HCT116 (cell line): ENCODE measurements at regions not wholly inside any gene's neighbourhood (a gene's known extent, or its start where the extent isn't known, plus 50 kb on each side); places are given as distances from the start of the nearest gene placed in this dataset.

ENCODE experiments used
- ATAC-seq: fragments of 200-7000 bp; cut with Tn5 transposase; 2 replicates; pipeline ENCODE4 v1.9.1; 2020; ENCODE audit warnings: mild to moderate bottlenecking, moderate library complexity
- BruUV-seq: library from RNA; stranded (reverse); fragments of 400-500 nt; replicated peaks from 2 replicates; lab custom pipeline; 2021; lab: Mats Ljungman, UMichigan
- CTCF ChIA-PET: fragments of 300-600 bp; sonication (Branson Sonifier 250); formaldehyde crosslinking; loops from one replicate; lab custom pipeline; 2021; ENCODE audit warnings: antibody characterized with exemption; lab: Charles Lee
- POLR2A ChIA-PET: fragments of 300-600, 350-600 bp; sonication (Branson Sonifier 250); formaldehyde crosslinking; loops from one replicate; lab custom pipeline; 2021; ENCODE audit warnings: antibody characterized with exemption; lab: Charles Lee
- RAD21 ChIA-PET, 2 experiments: fragments of 300-600 bp; sonication (Branson Sonifier 250); formaldehyde crosslinking; loops; one replicate each; lab custom pipeline; 2023; ENCODE audit warnings: low total read pairs in 2 of 2; ENCODE audit not compliant: uncharacterized antibody in 2 of 2, unreplicated experiment in 2 of 2, low non-redundant PET in 1 of 2; lab: Charles Lee
- DNase-seq: peaks from one replicate; pipeline ENCODE4 v3.0.0-alpha.2; 2010; ENCODE audit warnings: low read depth, low spot score
- H2AFZ ChIP-seq: fragments of 200-600 bp; shearing (Covaris generic), sonication (generic); 2 replicates; pipeline ENCODE4 v1.6.1; 2017; ENCODE audit warnings: low read depth, mixed run types, mixed read lengths, antibody characterized with exemption, low read length; ENCODE audit not compliant: poor library complexity, severe bottlenecking
- H3K27ac ChIP-seq: 2 replicates; pipeline ENCODE4 v1.5.1; 2012; ENCODE audit warnings: low read depth, low read length
- H3K27me3 ChIP-seq: fragments of 200-600 bp; sonication (generic); 2 replicates; pipeline ENCODE4 v1.6.1; 2016; ENCODE audit warnings: mixed run types, low read length, mixed read lengths; ENCODE audit not compliant: insufficient read depth
- H3K36me3 ChIP-seq, 2 experiments: fragments of 200-500 bp in 1 of 2; fragments of 200-600 bp in 1 of 2; sonication (Bioruptor generic) in 1 of 2; sonication (generic) in 1 of 2; 2 replicates each; pipeline versions ENCODE4 v1.5.1 to v1.6.1; 2014 to 2016; ENCODE audit warnings: low read length in 2 of 2, inconsistent platforms in 1 of 2, mixed read lengths in 1 of 2, mixed run types in 1 of 2; ENCODE audit not compliant: insufficient read depth in 2 of 2, control insufficient read depth in 1 of 2
- H3K4me1 ChIP-seq, 2 experiments: fragments of 200-600 bp in 1 of 2; sonication (generic) in 1 of 2; 2 replicates each; pipeline versions ENCODE4 v1.5.1 to v1.6.1; 2012 to 2017; ENCODE audit warnings: low read length in 2 of 2, inconsistent platforms in 1 of 2, mild to moderate bottlenecking in 1 of 2, mixed read lengths in 1 of 2, mixed run types in 1 of 2, moderate library complexity in 1 of 2; ENCODE audit not compliant: insufficient read depth in 2 of 2, control insufficient read depth in 1 of 2
- H3K4me2 ChIP-seq: fragments of 200-600 bp; sonication (generic); 2 replicates; pipeline ENCODE4 v1.6.1; 2017; ENCODE audit warnings: mixed run types, low read length, mixed read lengths
- H3K4me3 ChIP-seq, 2 experiments: fragments of 200-600 bp in 1 of 2; sonication (generic) in 1 of 2; replicated peaks in 1 of 2; 2 replicates each; pipeline ENCODE4 v1.5.1; 2011 to 2016; ENCODE audit warnings: low read length in 2 of 2, control low read depth in 1 of 2, low read depth in 1 of 2, mild to moderate bottlenecking in 1 of 2, mixed read lengths in 1 of 2, mixed run types in 1 of 2
- H3K79me2 ChIP-seq: fragments of 200-600 bp; sonication (generic); 2 replicates; pipeline ENCODE4 v1.6.1; 2017; ENCODE audit warnings: mild to moderate bottlenecking, mixed run types, low read length, moderate library complexity, mixed read lengths; ENCODE audit not compliant: insufficient read depth
- H3K9ac ChIP-seq: fragments of 200-600 bp; sonication (generic); 2 replicates; pipeline ENCODE4 v1.6.1; 2016; ENCODE audit warnings: low read length, mixed read lengths
- H3K9me2 ChIP-seq: fragments of 200-600 bp; sonication (generic), shearing (Covaris generic); 2 replicates; pipeline ENCODE4 v1.6.1; 2017; ENCODE audit warnings: mixed run types, mild to moderate bottlenecking, moderate library complexity; ENCODE audit not compliant: insufficient read depth
- H3K9me3 ChIP-seq, 2 experiments: fragments of 200-500 bp in 1 of 2; fragments of 200-600 bp in 1 of 2; sonication (Bioruptor generic) in 1 of 2; sonication (generic) in 1 of 2; 2 replicates each; pipeline ENCODE4 v1.6.1; 2014 to 2017; ENCODE audit warnings: low read length in 2 of 2, mixed read lengths in 2 of 2, inconsistent platforms in 1 of 2, low read depth in 1 of 2, mild to moderate bottlenecking in 1 of 2, mixed run types in 1 of 2, moderate library complexity in 1 of 2; ENCODE audit not compliant: control insufficient read depth in 1 of 2, insufficient read depth in 1 of 2
- H4K20me1 ChIP-seq: fragments of 200-600 bp; sonication (generic), shearing (Covaris generic); 2 replicates; pipeline ENCODE4 v1.6.1; 2017; ENCODE audit warnings: mixed run types, mild to moderate bottlenecking, moderate library complexity; ENCODE audit not compliant: insufficient read depth
- CBX3 ChIP-seq: IDR thresholded peaks from 2 replicates; pipeline ENCODE4 v1.6.1; 2012; ENCODE audit warnings: low read depth
- CEBPB ChIP-seq: IDR thresholded peaks from 2 replicates; pipeline ENCODE4 v1.6.1; 2012; ENCODE audit warnings: low read depth
- ELF1 ChIP-seq: IDR thresholded peaks from 2 replicates; pipeline ENCODE4 v1.6.1; 2012; ENCODE audit warnings: low read depth, borderline replicate concordance
- EZH2 ChIP-seq: fragments of 200-600 bp; sonication (generic); IDR thresholded peaks from 2 replicates; pipeline ENCODE4 v1.6.1; 2017; ENCODE audit warnings: antibody characterized with exemption, mixed run types
- EZH2phosphoT487 ChIP-seq: fragments of 200-600 bp; IDR thresholded peaks from 2 replicates; pipeline ENCODE4 v1.6.1; 2018; ENCODE audit warnings: antibody characterized with exemption, borderline replicate concordance
- FOSL1 ChIP-seq: IDR thresholded peaks from 2 replicates; pipeline ENCODE4 v1.6.1; 2012; ENCODE audit warnings: low read depth
- JUND ChIP-seq: IDR thresholded peaks from 2 replicates; pipeline ENCODE4 v1.6.1; 2012
- POLR2A ChIP-seq: IDR thresholded peaks from 2 replicates; pipeline ENCODE4 v1.7.0; 2011; ENCODE audit warnings: borderline replicate concordance; ENCODE audit not compliant: insufficient read depth, insufficient read length; ENCODE audit errors: extremely low read depth
- POLR2AphosphoS5 ChIP-seq: IDR thresholded peaks from 2 replicates; pipeline ENCODE4 v1.6.1; 2011; ENCODE audit warnings: mild to moderate bottlenecking, low read depth, low read length, moderate library complexity
- SIN3A ChIP-seq: IDR thresholded peaks from 2 replicates; pipeline ENCODE4 v1.6.1; 2012; ENCODE audit warnings: low read depth
- SP1 ChIP-seq: IDR thresholded peaks from 2 replicates; pipeline ENCODE4 v1.6.1; 2012; ENCODE audit warnings: low read depth
- SRF ChIP-seq: IDR thresholded peaks from 2 replicates; pipeline ENCODE4 v1.6.1; 2012; ENCODE audit warnings: low read depth
- YY1 ChIP-seq: IDR thresholded peaks from 2 replicates; pipeline ENCODE4 v1.6.1; 2011; ENCODE audit warnings: low read length, low read depth, moderate library complexity, mild to moderate bottlenecking; ENCODE audit not compliant: insufficient replicate concordance; ENCODE audit errors: extremely low read depth
- ZFX ChIP-seq: fragments of 450-650 bp; IDR thresholded peaks from 2 replicates; pipeline ENCODE4 v1.6.1; 2017
- ZNF274 ChIP-seq: fragments of 200-500 bp; sonication (Bioruptor generic); IDR thresholded peaks from 2 replicates; pipeline ENCODE4 v1.6.1; 2014; ENCODE audit warnings: mild to moderate bottlenecking, low read depth, low read length, inconsistent platforms
- intact Hi-C: fragments of 100-400 bp; cut with micrococcal nuclease; formaldehyde crosslinking; loops from 2 replicates; pipeline ENCODE4 v1.10.0; 2022
- TF ChIP-seq, protein P1 (sequence below): IDR thresholded peaks from 2 replicates; pipeline ENCODE4 v1.6.1; 2012
- TF ChIP-seq, protein P2 (sequence below): IDR thresholded peaks from 2 replicates; pipeline ENCODE4 v1.6.1; 2012; ENCODE audit warnings: low read depth
- TF ChIP-seq, protein P3 (sequence below): IDR thresholded peaks from 2 replicates; pipeline ENCODE4 v1.6.1; 2011; ENCODE audit warnings: mild to moderate bottlenecking, low read length, moderate library complexity; ENCODE audit not compliant: insufficient replicate concordance; ENCODE audit errors: extremely low read depth
- TF ChIP-seq, protein P4 (sequence below): IDR thresholded peaks from 2 replicates; pipeline ENCODE4 v1.6.1; 2012
- TF ChIP-seq, protein P5 (sequence below), 3 experiments: fragments of 200-600 bp in 1 of 3; sonication (generic) in 1 of 3; IDR thresholded peaks in 2 of 3; conservative IDR thresholded peaks in 1 of 3; 2 replicates each; pipeline ENCODE4 v1.5.1; 2012 to 2017; ENCODE audit warnings: low read depth in 2 of 3, low read length in 2 of 3, antibody characterized with exemption in 1 of 3, borderline replicate concordance in 1 of 3, control low read depth in 1 of 3, mild to moderate bottlenecking in 1 of 3, mixed read lengths in 1 of 3, mixed run types in 1 of 3, moderate library complexity in 1 of 3; ENCODE audit not compliant: insufficient read depth in 1 of 3

DNA sequence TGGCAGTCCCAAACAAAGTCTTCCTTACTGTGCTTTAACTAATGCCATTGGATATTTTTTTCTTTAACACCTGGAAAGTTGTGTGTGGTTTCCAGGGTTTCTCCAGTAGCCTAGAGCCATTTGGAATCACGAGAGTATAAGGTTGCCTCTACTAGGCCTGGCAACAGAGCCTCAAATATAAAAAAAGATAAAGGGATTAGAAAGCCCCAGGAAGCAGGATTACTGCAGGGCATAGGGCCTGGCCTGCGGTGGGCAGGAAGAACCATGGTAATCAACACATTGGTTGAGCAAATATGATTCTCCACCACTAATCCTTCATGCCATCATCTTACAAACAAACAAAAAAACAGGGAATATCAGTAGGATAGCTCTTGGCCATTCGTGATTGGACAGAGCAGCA lies 177.8 kb upstream of the GGTLC1 start:
- Histone ChIP-seq H3K36me3 (no peaks in the 10 kb centered on the region), H3K4me1 (no peaks in the 10 kb centered on the region), H3K27me3 (no peaks in the 10 kb centered on the region), H3K4me2 (no peak overlapping the region), H3K9me3 (no peaks in the 10 kb centered on the region), H3K27ac (no peak overlapping the region), H3K4me3 (no peak overlapping the region), H4K20me1 (no peaks in the 10 kb centered on the region), H3K79me2 (no peaks in the 10 kb centered on the region), H3K9me2 (no peaks in the 10 kb centered on the region), H3K9ac (no peak overlapping the region)
- ChIA-PET CTCF (no interaction called here), RAD21 (no interaction called here), POLR2A (no interaction called here)
- intact Hi-C loops, result no loop called here
- ATAC-seq, result no peak
- no peak for DNase-seq
- no peak for TF ChIP-seq EZH2phosphoT487
- TF ChIP-seq SIN3A, result no peak
- TF ChIP-seq ELF1, result no peak
- TF ChIP-seq, protein P1, sequence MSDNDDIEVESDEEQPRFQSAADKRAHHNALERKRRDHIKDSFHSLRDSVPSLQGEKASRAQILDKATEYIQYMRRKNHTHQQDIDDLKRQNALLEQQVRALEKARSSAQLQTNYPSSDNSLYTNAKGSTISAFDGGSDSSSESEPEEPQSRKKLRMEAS, result no peak
- TF ChIP-seq CBX3, result no peak
- TF ChIP-seq, protein P2, sequence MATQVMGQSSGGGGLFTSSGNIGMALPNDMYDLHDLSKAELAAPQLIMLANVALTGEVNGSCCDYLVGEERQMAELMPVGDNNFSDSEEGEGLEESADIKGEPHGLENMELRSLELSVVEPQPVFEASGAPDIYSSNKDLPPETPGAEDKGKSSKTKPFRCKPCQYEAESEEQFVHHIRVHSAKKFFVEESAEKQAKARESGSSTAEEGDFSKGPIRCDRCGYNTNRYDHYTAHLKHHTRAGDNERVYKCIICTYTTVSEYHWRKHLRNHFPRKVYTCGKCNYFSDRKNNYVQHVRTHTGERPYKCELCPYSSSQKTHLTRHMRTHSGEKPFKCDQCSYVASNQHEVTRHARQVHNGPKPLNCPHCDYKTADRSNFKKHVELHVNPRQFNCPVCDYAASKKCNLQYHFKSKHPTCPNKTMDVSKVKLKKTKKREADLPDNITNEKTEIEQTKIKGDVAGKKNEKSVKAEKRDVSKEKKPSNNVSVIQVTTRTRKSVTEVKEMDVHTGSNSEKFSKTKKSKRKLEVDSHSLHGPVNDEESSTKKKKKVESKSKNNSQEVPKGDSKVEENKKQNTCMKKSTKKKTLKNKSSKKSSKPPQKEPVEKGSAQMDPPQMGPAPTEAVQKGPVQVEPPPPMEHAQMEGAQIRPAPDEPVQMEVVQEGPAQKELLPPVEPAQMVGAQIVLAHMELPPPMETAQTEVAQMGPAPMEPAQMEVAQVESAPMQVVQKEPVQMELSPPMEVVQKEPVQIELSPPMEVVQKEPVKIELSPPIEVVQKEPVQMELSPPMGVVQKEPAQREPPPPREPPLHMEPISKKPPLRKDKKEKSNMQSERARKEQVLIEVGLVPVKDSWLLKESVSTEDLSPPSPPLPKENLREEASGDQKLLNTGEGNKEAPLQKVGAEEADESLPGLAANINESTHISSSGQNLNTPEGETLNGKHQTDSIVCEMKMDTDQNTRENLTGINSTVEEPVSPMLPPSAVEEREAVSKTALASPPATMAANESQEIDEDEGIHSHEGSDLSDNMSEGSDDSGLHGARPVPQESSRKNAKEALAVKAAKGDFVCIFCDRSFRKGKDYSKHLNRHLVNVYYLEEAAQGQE, result no peak
- no peak for TF ChIP-seq POLR2A
- no peak for TF ChIP-seq CEBPB
- TF ChIP-seq, protein P3, sequence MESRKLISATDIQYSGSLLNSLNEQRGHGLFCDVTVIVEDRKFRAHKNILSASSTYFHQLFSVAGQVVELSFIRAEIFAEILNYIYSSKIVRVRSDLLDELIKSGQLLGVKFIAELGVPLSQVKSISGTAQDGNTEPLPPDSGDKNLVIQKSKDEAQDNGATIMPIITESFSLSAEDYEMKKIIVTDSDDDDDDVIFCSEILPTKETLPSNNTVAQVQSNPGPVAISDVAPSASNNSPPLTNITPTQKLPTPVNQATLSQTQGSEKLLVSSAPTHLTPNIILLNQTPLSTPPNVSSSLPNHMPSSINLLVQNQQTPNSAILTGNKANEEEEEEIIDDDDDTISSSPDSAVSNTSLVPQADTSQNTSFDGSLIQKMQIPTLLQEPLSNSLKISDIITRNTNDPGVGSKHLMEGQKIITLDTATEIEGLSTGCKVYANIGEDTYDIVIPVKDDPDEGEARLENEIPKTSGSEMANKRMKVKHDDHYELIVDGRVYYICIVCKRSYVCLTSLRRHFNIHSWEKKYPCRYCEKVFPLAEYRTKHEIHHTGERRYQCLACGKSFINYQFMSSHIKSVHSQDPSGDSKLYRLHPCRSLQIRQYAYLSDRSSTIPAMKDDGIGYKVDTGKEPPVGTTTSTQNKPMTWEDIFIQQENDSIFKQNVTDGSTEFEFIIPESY, result no peak
- no peak for TF ChIP-seq YY1
- no peak for TF ChIP-seq SRF
- TF ChIP-seq SP1, result no peak
- TF ChIP-seq ZFX, result no peak
- TF ChIP-seq, protein P4, sequence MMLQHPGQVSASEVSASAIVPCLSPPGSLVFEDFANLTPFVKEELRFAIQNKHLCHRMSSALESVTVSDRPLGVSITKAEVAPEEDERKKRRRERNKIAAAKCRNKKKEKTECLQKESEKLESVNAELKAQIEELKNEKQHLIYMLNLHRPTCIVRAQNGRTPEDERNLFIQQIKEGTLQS, result no peak
- no peak for TF ChIP-seq JUND
- TF ChIP-seq FOSL1, result no peak
- TF ChIP-seq, protein P5, sequence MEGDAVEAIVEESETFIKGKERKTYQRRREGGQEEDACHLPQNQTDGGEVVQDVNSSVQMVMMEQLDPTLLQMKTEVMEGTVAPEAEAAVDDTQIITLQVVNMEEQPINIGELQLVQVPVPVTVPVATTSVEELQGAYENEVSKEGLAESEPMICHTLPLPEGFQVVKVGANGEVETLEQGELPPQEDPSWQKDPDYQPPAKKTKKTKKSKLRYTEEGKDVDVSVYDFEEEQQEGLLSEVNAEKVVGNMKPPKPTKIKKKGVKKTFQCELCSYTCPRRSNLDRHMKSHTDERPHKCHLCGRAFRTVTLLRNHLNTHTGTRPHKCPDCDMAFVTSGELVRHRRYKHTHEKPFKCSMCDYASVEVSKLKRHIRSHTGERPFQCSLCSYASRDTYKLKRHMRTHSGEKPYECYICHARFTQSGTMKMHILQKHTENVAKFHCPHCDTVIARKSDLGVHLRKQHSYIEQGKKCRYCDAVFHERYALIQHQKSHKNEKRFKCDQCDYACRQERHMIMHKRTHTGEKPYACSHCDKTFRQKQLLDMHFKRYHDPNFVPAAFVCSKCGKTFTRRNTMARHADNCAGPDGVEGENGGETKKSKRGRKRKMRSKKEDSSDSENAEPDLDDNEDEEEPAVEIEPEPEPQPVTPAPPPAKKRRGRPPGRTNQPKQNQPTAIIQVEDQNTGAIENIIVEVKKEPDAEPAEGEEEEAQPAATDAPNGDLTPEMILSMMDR (IDR thresholded peaks at IDR 0.05 in 2 of 3, conservative IDR thresholded peaks at IDR 0.05 in 1 of 3; ENCODE audit: borderline replicate concordance in 1 of 3, insufficient read depth in 1 of 3, low read depth in 2 of 3, low read length in 2 of 3), result no peak
- no peak for TF ChIP-seq POLR2AphosphoS5
- TF ChIP-seq ZNF274, result no peak
- no peak for TF ChIP-seq EZH2
- TF ChIP-seq, all 23 proteins: peak for 0
- BruUV-seq, result no TSS peak
- H2AFZ ChIP-seq, result no peak overlapping the region
